Astrocyte (in vitro differentiated cells and primary cell): ENCODE measurements at regions not wholly inside any gene's neighbourhood (a gene's known extent, or its start where the extent isn't known, plus 50 kb on each side); places are given as distances from the start of the nearest gene placed in this dataset.

Experiments used
- DNase-seq: peaks from one replicate; pipeline ENCODE4 v3.0.0-alpha.2; 2010; ENCODE audit warnings: low read depth
- FAIRE-seq: peaks from 2 replicates; lab custom pipeline; 2011; peaks lifted over from hg19 to GRCh38; lab: Jason Lieb, UNC
- H2AFZ ChIP-seq: 2 replicates; pipeline ENCODE4 v1.6.0; 2012; ENCODE audit warnings: low read depth, low read length, inconsistent platforms
- H3K27ac ChIP-seq: 2 replicates; pipeline ENCODE4 v1.5.1; 2011; ENCODE audit warnings: low read depth, low read length, inconsistent platforms
- H3K27me3 ChIP-seq: 2 replicates; pipeline ENCODE4 v1.6.0; 2011; ENCODE audit warnings: low read length, inconsistent platforms; ENCODE audit not compliant: insufficient read depth
- H3K36me3 ChIP-seq: 2 replicates; pipeline ENCODE4 v1.5.1; 2011; ENCODE audit warnings: low read length, inconsistent platforms; ENCODE audit not compliant: insufficient read depth
- H3K4me1 ChIP-seq: 2 replicates; pipeline ENCODE4 v1.5.1; 2011; ENCODE audit warnings: low read length, inconsistent platforms; ENCODE audit not compliant: insufficient read depth
- H3K4me2 ChIP-seq: 2 replicates; pipeline ENCODE4 v1.6.0; 2012; ENCODE audit warnings: low read length, inconsistent platforms
- H3K4me3 ChIP-seq: 2 replicates; pipeline ENCODE4 v1.5.1; 2011; ENCODE audit warnings: low read depth, mild to moderate bottlenecking, low read length, inconsistent platforms; ENCODE audit not compliant: insufficient read depth
- H3K79me2 ChIP-seq: 2 replicates; pipeline ENCODE4 v1.6.0; 2012; ENCODE audit warnings: mild to moderate bottlenecking, low read length, inconsistent platforms; ENCODE audit not compliant: insufficient read depth
- H3K9ac ChIP-seq: 2 replicates; pipeline ENCODE4 v1.6.0; 2012; ENCODE audit warnings: mild to moderate bottlenecking, low read length, inconsistent platforms
- H3K9me3 ChIP-seq: 2 replicates; pipeline ENCODE4 v1.5.1; 2012; ENCODE audit warnings: low read depth, mild to moderate bottlenecking, low read length, inconsistent platforms; ENCODE audit not compliant: insufficient read depth
- H4K20me1 ChIP-seq: 2 replicates; pipeline ENCODE4 v1.6.0; 2012; ENCODE audit warnings: low read length, inconsistent platforms; ENCODE audit not compliant: insufficient read depth
- H3K27ac Mint-ChIP-seq: one replicate; pipeline ENCODE4 v1.8.0; 2021; ENCODE audit warnings: mild to moderate bottlenecking, mixed read lengths; ENCODE audit not compliant: unreplicated experiment
- H3K27me3 Mint-ChIP-seq: one replicate; pipeline ENCODE4 v1.8.0; 2021; ENCODE audit warnings: low read depth, mixed read lengths; ENCODE audit not compliant: unreplicated experiment
- H3K36me3 Mint-ChIP-seq: one replicate; pipeline ENCODE4 v1.8.0; 2021; ENCODE audit warnings: low read depth, mixed read lengths; ENCODE audit not compliant: unreplicated experiment
- H3K4me1 Mint-ChIP-seq: one replicate; pipeline ENCODE4 v1.8.0; 2021; ENCODE audit warnings: low read depth, mixed read lengths; ENCODE audit not compliant: unreplicated experiment
- H3K4me3 Mint-ChIP-seq: one replicate; pipeline ENCODE4 v1.8.0; 2021; ENCODE audit warnings: mild to moderate bottlenecking, moderate library complexity, mixed read lengths; ENCODE audit not compliant: unreplicated experiment
- H3K9me3 Mint-ChIP-seq: one replicate; pipeline ENCODE4 v1.8.0; 2021; ENCODE audit warnings: mild to moderate bottlenecking, mixed read lengths; ENCODE audit not compliant: unreplicated experiment
- EZH2 ChIP-seq: IDR thresholded peaks from 2 replicates; pipeline ENCODE4 v1.6.1; 2012; ENCODE audit warnings: mild to moderate bottlenecking, low read length, inconsistent platforms; ENCODE audit not compliant: insufficient read depth
- TF ChIP-seq, protein P1 (sequence below): IDR thresholded peaks from 2 replicates; pipeline ENCODE4 v1.5.1; 2011; ENCODE audit warnings: low read depth, mild to moderate bottlenecking, inconsistent platforms, low read length, moderate library complexity; ENCODE audit not compliant: insufficient read depth

DNA sequence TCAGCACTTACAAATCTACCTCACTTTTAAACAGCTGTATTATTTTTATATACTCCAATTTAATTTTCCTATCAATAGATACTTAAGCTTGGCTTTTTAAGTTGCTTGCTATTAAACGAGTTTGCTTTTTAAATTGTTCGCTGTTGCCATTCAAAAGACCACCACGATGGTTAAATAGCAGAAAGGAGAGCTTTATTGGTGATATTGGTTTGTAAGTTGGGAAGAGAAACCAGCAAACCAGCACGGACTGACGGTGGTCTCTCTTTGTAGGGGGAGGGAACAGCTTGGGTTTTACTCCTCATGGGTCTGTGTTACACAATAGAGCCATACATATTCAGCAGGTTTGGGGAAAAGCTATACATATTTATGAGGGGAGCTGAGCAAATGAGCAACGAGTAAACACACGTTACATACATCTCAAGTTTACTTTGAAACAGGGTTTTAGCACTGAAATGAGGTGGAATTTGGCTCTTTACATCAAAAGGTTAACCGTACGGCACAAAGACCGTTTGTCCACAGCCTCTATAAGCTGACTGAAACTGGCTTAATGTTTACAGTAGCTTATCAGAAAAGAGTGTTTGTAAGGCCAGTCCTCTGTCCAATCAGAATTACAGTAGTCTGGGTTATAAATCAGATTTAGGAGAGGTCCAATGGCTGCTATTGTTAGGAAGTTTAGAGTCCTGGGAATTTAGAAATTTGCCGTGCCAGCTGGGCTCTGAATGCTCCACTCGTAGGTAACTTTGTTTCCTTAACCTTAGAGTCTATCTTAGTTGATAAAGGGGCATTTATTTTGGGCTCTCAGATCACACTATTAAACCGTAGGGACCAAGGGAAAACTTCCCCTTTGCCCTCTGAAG lies 69.7 kb upstream of the DHRS4 start:
- H2AFZ ChIP-seq, result peak overlapping the region; percentile 46
- H3K27me3 Mint-ChIP-seq, result no peaks in the 10 kb centered on the region
- no peak overlapping the region for H3K9ac ChIP-seq
- H3K4me3 Mint-ChIP-seq, result no peak overlapping the region
- DNase-seq (no peak), FAIRE-seq (no peak)
- H3K4me1 ChIP-seq, result no peaks in the 10 kb centered on the region
- no peaks in the 10 kb centered on the region for H3K36me3 Mint-ChIP-seq
- no peak overlapping the region for H3K4me2 ChIP-seq
- H3K27ac Mint-ChIP-seq, result no peak overlapping the region
- H3K79me2 ChIP-seq, result no peaks in the 10 kb centered on the region
- peaks cover 2% of the 10 kb centered on the region for H3K27me3 ChIP-seq
- H3K36me3 ChIP-seq, result no peaks in the 10 kb centered on the region
- H3K9me3 Mint-ChIP-seq, result peaks cover 6% of the 10 kb centered on the region
- H3K4me1 Mint-ChIP-seq, result peaks cover 16% of the 10 kb centered on the region
- TF ChIP-seq, protein P1, sequence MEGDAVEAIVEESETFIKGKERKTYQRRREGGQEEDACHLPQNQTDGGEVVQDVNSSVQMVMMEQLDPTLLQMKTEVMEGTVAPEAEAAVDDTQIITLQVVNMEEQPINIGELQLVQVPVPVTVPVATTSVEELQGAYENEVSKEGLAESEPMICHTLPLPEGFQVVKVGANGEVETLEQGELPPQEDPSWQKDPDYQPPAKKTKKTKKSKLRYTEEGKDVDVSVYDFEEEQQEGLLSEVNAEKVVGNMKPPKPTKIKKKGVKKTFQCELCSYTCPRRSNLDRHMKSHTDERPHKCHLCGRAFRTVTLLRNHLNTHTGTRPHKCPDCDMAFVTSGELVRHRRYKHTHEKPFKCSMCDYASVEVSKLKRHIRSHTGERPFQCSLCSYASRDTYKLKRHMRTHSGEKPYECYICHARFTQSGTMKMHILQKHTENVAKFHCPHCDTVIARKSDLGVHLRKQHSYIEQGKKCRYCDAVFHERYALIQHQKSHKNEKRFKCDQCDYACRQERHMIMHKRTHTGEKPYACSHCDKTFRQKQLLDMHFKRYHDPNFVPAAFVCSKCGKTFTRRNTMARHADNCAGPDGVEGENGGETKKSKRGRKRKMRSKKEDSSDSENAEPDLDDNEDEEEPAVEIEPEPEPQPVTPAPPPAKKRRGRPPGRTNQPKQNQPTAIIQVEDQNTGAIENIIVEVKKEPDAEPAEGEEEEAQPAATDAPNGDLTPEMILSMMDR, result no peak
- TF ChIP-seq EZH2, result no peak
- H3K9me3 ChIP-seq, result no peaks in the 10 kb centered on the region
- H4K20me1 ChIP-seq, result no peaks in the 10 kb centered on the region
- no peak overlapping the region for H3K4me3 ChIP-seq
- H3K27ac ChIP-seq, result no peak overlapping the region

DNA sequence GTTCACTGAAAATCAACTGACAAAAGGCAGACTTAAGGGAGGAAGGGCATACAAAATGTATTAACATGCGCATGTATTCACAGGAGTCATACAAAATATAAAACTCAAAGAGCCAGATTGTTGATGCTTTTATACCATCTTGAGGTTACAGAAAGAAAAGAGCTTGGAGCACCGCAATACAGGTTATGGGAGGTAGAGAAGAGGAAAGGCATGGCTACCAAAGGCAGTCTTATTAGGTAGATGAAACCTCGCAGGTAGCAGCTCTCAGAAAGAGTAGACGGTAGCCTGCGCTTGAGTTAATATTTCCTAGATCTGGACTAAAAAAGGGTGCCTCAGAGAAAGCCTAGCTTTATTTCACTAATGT lies 69.0 kb upstream of the DHRS4 start:
- no peak overlapping the region for H3K4me3 Mint-ChIP-seq
- FAIRE-seq, result no peak
- peaks cover 16% of the 10 kb centered on the region for H3K4me1 Mint-ChIP-seq

More for the DNA sequence above, 69.0 kb upstream of the DHRS4 start:
- no peaks in the 10 kb centered on the region for H4K20me1 ChIP-seq
- H3K36me3 ChIP-seq, result no peaks in the 10 kb centered on the region
- no peak for TF ChIP-seq EZH2
- TF ChIP-seq, protein P1, result no peak
- H2AFZ ChIP-seq, result no peak overlapping the region
- DNase-seq, result no peak
- H3K27me3 Mint-ChIP-seq, result no peaks in the 10 kb centered on the region
- no peak overlapping the region for H3K27ac ChIP-seq
- no peak overlapping the region for H3K4me3 ChIP-seq
- no peak overlapping the region for H3K4me2 ChIP-seq
- peaks cover 2% of the 10 kb centered on the region for H3K27me3 ChIP-seq
- peaks cover 6% of the 10 kb centered on the region for H3K9me3 Mint-ChIP-seq
- H3K9ac ChIP-seq, result no peak overlapping the region
- H3K9me3 ChIP-seq, result no peaks in the 10 kb centered on the region
- no peaks in the 10 kb centered on the region for H3K36me3 Mint-ChIP-seq
- no peaks in the 10 kb centered on the region for H3K4me1 ChIP-seq
- H3K27ac Mint-ChIP-seq, result no peak overlapping the region
- no peaks in the 10 kb centered on the region for H3K79me2 ChIP-seq
